ENCODE measurements at regions not wholly inside any gene's neighbourhood (a gene's known extent, or its start where the extent isn't known, plus 50 kb on each side); places are given as distances from the start of the nearest gene placed in this dataset.

- TF ChIP-seq CTCF (IDR thresholded peaks at IDR 0.05) (no peak), ZFX (IDR thresholded peaks at IDR 0.05; ENCODE audit: borderline replicate concordance) (no peak)
These were observed 228.9 kb upstream of the PRKD1 start for GRCh38 chr14:30156571-30156970.
